Keratinocyte (primary cell): ENCODE measurements at regions not wholly inside any gene's neighbourhood (a gene's known extent, or its start where the extent isn't known, plus 50 kb on each side); places are given as distances from the start of the nearest gene placed in this dataset.

ENCODE experiments used
- DNase-seq: peaks from one replicate; pipeline ENCODE4 v3.0.0-alpha.2; 2011; ENCODE audit warnings: low read depth, missing footprints, low spot score
- FAIRE-seq: peaks from 2 replicates; lab custom pipeline; 2011; peaks lifted over from hg19 to GRCh38; lab: Jason Lieb, UNC
- H2AFZ ChIP-seq: 2 replicates; pipeline ENCODE4 v1.6.0; 2012; ENCODE audit warnings: low read length, control low read depth, inconsistent platforms; ENCODE audit not compliant: control insufficient read depth
- H3K27ac ChIP-seq: 2 replicates; pipeline ENCODE4 v1.5.1; 2011; ENCODE audit warnings: low read length; ENCODE audit not compliant: control insufficient read depth, insufficient read depth
- H3K27me3 ChIP-seq: 3 replicates; pipeline ENCODE4 v1.6.0; 2011; ENCODE audit warnings: low read length; ENCODE audit not compliant: control insufficient read depth, insufficient read depth; ENCODE audit errors: extremely low read depth
- H3K36me3 ChIP-seq, 2 experiments: 2 replicates in 1 of 2; 3 replicates in 1 of 2; pipeline ENCODE4 v1.5.1; 2011; ENCODE audit warnings: low read length in 2 of 2, mild to moderate bottlenecking in 1 of 2; ENCODE audit not compliant: control insufficient read depth in 2 of 2, insufficient read depth in 2 of 2; ENCODE audit errors: extremely low read depth in 1 of 2
- H3K4me1 ChIP-seq: 3 replicates; pipeline ENCODE4 v1.5.1; 2011; ENCODE audit warnings: low read length; ENCODE audit not compliant: control insufficient read depth, insufficient read depth; ENCODE audit errors: extremely low read depth
- H3K4me2 ChIP-seq: 3 replicates; pipeline ENCODE4 v1.6.0; 2011; ENCODE audit warnings: low read depth, low read length; ENCODE audit not compliant: control insufficient read depth, insufficient read depth; ENCODE audit errors: extremely low read depth
- H3K4me3 ChIP-seq, 3 experiments: fragments of 200-600 bp in 1 of 3; sonication (generic) in 1 of 3; 2 replicates in 2 of 3; 3 replicates in 1 of 3; pipeline ENCODE4 v1.5.1; 2011 to 2016; ENCODE audit warnings: low read length in 3 of 3, mild to moderate bottlenecking in 3 of 3, control low read depth in 2 of 3, inconsistent platforms in 1 of 3, low read depth in 1 of 3, mixed read lengths in 1 of 3, mixed run types in 1 of 3, moderate library complexity in 1 of 3; ENCODE audit not compliant: control insufficient read depth in 2 of 3, insufficient read depth in 2 of 3; ENCODE audit errors: extremely low read depth in 1 of 3
- H3K79me2 ChIP-seq: 2 replicates; pipeline ENCODE4 v1.6.0; 2012; ENCODE audit warnings: low read length; ENCODE audit not compliant: control insufficient read depth, insufficient read depth
- H3K9ac ChIP-seq: 3 replicates; pipeline ENCODE4 v1.6.0; 2011; ENCODE audit warnings: low read length; ENCODE audit not compliant: control insufficient read depth, insufficient read depth; ENCODE audit errors: extremely low read depth
- H3K9me1 ChIP-seq: 3 replicates; pipeline ENCODE4 v1.6.0; 2011; ENCODE audit warnings: low read length; ENCODE audit not compliant: control insufficient read depth, insufficient read depth; ENCODE audit errors: extremely low read depth
- H3K9me3 ChIP-seq: 2 replicates; pipeline ENCODE4 v1.5.1; 2012; ENCODE audit warnings: low read depth, low read length; ENCODE audit not compliant: control insufficient read depth
- H4K20me1 ChIP-seq: 3 replicates; pipeline ENCODE4 v1.6.0; 2011; ENCODE audit warnings: low read length; ENCODE audit not compliant: control insufficient read depth, insufficient read depth; ENCODE audit errors: extremely low read depth
- EZH2 ChIP-seq: IDR thresholded peaks from one replicate; pipeline ENCODE4 v1.6.1; 2012; ENCODE audit warnings: inconsistent platforms, mild to moderate bottlenecking, low read length, moderate library complexity
- dilution Hi-C: fragments of 300-500 bp; cut with MboI; formaldehyde crosslinking; loops from one replicate; pipeline ENCODE4 v1.7.0; 2020; ENCODE audit warnings: low sequenced_read_pairs; ENCODE audit not compliant: extremely low pct_ligation_motif_present
- TF ChIP-seq, protein P1 (sequence below), 3 experiments: IDR thresholded peaks in 1 of 3; conservative IDR thresholded peaks in 1 of 3; optimal IDR thresholded peaks in 1 of 3; 2 replicates in 2 of 3; 3 replicates in 1 of 3; pipeline versions ENCODE3 to v1.5.1; 2011; ENCODE audit warnings: low read length in 3 of 3, mild to moderate bottlenecking in 3 of 3, moderate library complexity in 2 of 3, control low read depth in 1 of 3, inconsistent platforms in 1 of 3; ENCODE audit not compliant: insufficient read depth in 2 of 3; ENCODE audit errors: extremely low read depth in 1 of 3

DNA sequence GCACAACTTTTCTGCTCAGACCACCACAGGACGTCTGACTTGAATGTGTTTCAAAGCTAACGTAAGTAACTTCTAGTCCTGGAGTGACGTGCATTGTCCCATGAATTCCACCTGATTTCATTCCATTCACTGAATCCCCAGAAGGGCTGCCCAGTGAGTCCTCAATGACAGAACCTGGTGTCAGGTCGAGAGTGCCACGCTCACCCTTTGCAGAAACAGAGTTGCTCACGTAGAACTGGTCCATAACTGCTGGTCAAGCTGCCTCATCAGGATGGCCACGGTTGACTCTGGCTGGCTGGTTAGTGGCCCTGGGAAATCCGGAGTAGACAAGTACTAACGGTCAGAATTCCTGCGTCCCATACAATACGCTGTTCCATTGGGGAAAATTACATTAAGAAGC is 50.6 kb upstream of the UBE3C start:
- peaks cover 3% of the 10 kb centered on the region for H3K9me3 ChIP-seq
- no peak for FAIRE-seq
- no peaks in the 10 kb centered on the region for H3K36me3 ChIP-seq
- H3K27ac ChIP-seq = no peak overlapping the region
- no peak overlapping the region for H3K9ac ChIP-seq
- H3K9me1 ChIP-seq = no peaks in the 10 kb centered on the region
- H3K27me3 ChIP-seq = peaks cover 6% of the 10 kb centered on the region
- H3K4me2 ChIP-seq = no peak overlapping the region
- H3K79me2 ChIP-seq = no peaks in the 10 kb centered on the region
- no peak for DNase-seq
- TF ChIP-seq, protein P1, sequence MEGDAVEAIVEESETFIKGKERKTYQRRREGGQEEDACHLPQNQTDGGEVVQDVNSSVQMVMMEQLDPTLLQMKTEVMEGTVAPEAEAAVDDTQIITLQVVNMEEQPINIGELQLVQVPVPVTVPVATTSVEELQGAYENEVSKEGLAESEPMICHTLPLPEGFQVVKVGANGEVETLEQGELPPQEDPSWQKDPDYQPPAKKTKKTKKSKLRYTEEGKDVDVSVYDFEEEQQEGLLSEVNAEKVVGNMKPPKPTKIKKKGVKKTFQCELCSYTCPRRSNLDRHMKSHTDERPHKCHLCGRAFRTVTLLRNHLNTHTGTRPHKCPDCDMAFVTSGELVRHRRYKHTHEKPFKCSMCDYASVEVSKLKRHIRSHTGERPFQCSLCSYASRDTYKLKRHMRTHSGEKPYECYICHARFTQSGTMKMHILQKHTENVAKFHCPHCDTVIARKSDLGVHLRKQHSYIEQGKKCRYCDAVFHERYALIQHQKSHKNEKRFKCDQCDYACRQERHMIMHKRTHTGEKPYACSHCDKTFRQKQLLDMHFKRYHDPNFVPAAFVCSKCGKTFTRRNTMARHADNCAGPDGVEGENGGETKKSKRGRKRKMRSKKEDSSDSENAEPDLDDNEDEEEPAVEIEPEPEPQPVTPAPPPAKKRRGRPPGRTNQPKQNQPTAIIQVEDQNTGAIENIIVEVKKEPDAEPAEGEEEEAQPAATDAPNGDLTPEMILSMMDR (optimal IDR thresholded peaks at IDR 0.05 in 1 of 3, IDR thresholded peaks at IDR 0.05 in 1 of 3, conservative IDR thresholded peaks at IDR 0.05 in 1 of 3; ENCODE audit: extremely low read depth in 1 of 3, insufficient read depth in 2 of 3, low read length in 3 of 3) = no peak
- TF ChIP-seq EZH2 = no peak
- dilution Hi-C loops = no loop called here
- H2AFZ ChIP-seq = no peak overlapping the region
- H4K20me1 ChIP-seq = no peaks in the 10 kb centered on the region
- H3K4me1 ChIP-seq = no peaks in the 10 kb centered on the region
- no peak overlapping the region for H3K4me3 ChIP-seq
